ENCODE measurements at regions not wholly inside any gene's neighbourhood (a gene's known extent, or its start where the extent isn't known, plus 50 kb on each side); places are given as distances from the start of the nearest gene placed in this dataset.

- TF ChIP-seq CTCF (IDR thresholded peaks at IDR 0.05; ENCODE audit: borderline replicate concordance, extremely low read depth, low read length, poor library complexity, severe bottlenecking) (no peak), EZH2 (IDR thresholded peaks at IDR 0.05; ENCODE audit: borderline replicate concordance, low read depth, low read length, severe bottlenecking) (no peak)
These were observed 346.8 kb downstream of the PIK3R1 start for GRCh38 chr5:68562308-68562707.

Data from DND-41 (cell line).